ENCODE measurements at regions not wholly inside any gene's neighbourhood (a gene's known extent, or its start where the extent isn't known, plus 50 kb on each side); places are given as distances from the start of the nearest gene placed in this dataset.
A peak's percentile ranks its signal among the peaks of the same experiment; 100 is the strongest.

DNA sequence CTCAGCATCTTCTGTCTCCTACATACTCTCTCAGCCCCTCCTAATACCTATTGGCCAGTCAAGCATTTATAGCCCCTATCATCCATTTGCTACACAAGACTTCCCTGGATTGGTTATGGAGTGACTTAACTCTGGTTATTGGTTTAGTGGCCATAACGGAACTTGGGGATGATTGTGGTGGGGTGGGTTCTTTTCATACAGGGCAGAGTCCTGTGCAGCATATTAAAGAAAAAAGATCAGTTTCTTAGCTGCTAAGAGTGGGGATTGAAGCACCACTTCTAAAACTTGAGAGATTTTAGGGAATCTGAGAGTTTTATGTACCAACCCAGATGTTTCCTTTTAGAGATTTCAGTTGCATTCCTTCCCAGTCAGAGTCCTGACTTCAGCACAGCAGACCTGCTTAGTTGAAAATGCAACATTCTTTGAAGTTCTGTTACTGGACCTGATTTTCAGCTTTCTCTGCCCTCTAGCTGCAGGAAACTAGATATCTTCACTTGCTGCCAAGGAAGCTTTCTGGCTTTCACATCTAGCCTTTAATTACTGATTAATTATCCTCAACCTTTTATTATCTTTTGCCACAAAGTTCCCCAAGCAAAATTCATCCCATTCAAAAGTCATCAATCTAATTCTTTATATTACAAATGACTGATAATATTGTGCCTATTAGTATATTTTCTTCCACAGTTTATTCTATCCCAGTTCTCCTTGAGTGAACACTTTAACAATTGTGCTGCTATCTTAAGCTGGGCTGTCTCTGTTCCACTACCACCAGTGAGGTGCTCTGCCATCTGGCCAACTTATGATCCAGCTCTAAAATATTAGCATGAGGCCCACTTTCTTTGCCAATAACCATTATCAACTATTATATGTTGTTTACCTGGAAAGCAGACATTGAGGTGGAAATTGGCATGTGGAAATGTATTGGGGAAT lies 906.0 kb upstream of the ALCAM start:
- DNase-seq (ENCODE audit: low read depth, low spot score): peak; percentile 67

DNA sequence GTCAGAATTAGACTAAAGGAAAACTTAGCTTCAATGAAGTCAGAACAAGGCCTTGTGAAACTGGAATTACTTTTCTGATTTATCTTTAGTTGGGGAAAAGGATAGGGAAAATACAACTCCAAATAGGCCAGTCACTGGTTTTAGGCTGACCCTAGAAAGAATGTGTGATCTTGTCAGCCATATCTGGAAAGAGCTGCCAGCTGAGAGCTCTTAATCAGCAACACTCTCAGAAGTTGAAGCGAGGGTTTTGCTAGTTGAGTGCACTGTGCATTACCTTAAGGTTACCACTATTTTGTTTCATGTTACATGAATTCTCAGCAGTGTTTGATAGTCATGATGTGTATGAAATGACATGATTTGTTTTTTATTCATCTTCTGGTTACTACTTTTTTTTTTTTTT lies 905.3 kb upstream of the ALCAM start:
- DNase-seq (ENCODE audit: low read depth, low spot score): no peak

DNA sequence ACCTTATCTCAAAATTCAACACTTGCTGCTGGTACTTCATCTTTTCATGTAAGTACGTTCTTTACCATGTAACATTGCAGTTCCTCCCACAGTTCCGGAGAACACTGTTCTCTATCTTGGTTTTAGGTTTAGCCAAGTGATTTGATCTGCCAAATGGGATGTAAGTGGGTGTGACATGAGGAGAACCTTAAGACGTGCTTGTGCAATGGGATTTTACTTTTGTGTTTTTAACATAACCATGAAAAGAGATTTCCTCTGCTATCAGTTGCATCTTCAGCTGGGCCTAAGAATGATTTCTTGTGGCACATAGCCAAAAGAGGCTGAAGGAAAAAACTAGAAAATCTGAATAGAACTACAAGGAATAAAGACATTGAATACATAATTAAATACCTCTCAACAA lies 894.5 kb upstream of the ALCAM start:
- DNase-seq (ENCODE audit: low read depth, low spot score): no peak

DNA sequence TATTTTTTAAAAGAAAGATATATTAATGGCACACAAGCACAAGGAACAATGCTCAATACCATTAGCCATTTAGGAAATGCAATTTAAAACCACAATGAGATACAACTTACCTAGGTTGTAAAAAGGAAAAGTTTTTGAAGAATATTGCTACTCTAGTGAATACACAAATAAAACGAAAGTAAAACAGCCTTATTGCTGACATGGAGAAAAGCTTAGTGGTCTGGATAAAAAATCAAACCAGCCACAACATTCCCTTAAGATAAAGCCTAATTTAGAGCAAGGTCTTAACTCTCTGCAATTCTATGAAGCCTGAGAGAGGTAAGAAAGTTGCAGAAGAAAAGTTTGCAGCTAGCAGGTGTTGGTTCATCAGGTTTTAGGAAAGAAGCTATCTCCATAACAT lies 892.7 kb upstream of the ALCAM start:
- no peak for DNase-seq (ENCODE audit: low read depth, low spot score)

DNA sequence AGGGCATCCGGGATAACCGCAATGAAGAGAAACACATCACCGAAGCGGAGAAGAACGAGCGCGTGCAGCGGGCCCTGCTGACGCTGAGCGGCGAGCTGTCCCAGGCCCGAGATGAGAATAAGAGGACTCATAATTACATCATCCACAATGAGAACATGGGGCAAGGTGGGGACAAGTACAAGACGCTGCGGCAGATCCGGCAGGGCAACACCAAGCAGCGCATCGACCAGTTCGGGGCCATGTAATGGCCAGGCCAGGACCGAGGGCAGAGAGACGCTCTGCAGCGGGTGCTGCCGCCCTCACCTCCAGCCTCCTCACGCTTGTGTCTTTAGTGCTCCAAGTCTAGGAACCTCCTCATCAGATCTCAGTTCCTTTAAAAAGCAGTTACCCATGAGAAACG lies 863.7 kb upstream of the ALCAM start:
- DNase-seq (ENCODE audit: low read depth, low spot score): no peak

DNA sequence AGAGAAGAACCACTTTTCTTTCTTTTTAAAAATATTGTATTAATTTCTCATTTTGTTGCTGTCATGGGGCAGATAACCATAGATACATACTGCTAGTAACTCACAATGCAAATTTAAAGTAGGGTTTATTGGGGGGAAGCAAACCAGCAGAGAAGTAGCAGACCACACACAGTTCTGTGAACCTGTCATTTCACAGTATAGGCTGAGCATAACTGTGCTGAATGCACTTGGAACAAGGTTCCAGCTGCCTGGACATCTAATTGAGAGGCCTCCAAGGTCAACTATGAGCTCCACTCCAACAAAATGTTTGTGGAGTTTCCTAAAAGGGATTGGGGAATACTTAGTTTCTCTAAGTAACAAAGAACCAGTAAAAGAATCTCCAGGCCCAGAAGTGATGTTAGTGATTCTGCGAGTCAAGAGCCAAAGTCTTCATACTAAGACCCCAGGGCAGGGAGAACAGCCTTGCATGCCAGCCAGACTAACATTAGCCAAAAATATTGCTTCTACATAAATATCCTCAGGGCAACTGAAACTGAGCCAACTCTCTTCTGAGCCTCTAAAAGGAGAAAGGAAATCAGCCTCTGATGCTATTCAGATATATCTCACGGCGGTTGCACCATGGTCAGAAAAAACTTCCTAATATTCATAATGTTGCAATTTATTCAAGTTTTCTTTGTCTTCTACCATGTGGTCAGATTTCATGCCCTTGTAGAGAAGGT lies 856.4 kb upstream of the ALCAM start:
- no peak for DNase-seq (ENCODE audit: low read depth, low spot score)

DNA sequence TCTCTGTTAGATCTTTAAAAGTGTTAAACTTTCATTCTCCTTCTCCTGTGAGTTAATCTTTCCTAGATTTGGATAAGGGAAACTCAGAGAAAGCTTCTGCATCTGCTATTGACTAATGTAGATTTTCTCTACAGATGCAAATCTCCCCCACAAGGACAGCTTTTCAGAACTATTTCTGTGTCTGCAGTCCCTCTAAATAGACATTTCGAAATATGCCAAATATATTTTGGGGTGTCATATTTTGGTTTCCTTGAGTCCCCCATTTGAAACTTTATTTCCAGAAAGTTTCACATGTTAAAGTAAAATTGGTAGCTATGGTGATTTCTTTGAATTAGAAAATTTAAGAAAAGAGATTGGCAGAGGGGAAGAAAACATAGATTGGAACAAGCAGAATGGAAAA lies 852.3 kb upstream of the ALCAM start:
- no peak for DNase-seq (ENCODE audit: low read depth, low spot score)

DNA sequence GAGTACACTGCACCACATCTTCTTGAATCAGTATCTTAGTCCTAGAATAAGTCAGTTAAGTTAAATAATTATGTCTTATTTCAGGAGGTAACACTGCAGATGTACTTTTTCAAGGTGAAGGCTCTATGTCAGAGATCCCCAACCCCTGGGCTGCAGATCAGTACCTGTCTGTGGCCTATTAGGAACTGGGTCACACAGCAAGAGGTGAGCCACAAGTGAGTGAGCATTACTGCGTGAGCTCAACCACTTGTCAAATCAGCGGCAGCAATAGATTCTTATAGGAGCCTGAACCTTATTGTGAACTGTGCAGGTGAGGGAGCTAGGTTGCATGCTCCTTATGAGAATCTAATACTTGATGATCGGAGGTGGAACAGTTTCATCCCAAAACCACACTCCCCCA lies 851.9 kb upstream of the ALCAM start:
- no peak for DNase-seq (ENCODE audit: low read depth, low spot score)

DNA sequence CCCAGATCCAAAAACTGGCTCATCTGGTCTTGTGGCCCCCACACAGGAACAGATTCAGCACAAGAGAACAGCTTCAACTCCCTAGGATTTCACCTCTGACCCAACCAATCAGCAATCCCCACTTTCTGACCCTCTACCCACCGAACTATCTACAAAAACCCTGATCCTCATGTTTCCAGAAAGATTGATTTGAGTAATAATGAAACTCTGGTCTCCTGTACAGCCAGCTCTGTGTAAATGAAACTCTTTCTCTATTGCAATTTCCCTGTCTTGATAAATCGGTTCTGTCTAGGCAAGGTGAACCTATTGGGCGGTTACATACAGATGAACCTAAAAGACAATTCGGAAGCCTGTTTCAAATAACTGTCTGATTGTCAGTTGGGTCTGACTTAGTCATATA lies 847.6 kb upstream of the ALCAM start:
- no peak for DNase-seq (ENCODE audit: low read depth, low spot score)

DNA sequence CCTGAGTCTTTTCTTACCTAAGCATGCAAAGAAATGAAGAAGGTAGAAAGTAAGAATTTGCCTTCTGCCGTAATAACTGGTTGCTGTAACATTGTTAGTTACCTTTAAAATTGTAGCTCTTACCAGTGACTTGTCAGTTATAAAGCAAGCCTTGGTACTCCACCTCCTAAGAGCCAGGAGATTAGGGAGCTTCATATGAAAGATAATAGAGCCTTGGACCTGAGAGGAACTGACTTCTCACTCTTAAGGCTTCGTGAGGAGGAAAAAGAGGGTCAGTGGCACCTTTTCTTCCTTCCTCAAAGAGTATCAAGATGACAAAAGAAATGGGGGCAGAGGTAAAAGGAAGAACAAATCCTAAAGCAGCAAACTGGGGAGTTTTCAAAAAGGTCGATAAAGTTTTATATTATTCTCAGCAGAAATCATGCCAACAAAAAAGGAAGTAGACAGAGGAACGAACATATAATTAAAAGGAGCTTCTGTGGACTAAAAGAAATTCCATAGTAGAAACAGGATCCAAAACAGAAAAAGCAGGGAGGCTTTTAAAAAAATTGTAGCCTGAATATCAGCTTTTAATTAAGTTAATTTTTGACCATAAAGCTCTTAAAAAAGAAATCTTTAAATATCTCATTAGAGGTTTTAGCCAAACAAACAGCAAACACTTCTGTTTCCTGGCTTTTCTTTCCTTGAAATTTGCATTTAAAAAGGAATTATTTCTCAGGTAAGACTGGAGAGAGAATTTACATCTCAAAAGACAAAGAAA lies 847.1 kb upstream of the ALCAM start:
- peak; percentile 35 for DNase-seq (ENCODE audit: low read depth, low spot score)

DNA sequence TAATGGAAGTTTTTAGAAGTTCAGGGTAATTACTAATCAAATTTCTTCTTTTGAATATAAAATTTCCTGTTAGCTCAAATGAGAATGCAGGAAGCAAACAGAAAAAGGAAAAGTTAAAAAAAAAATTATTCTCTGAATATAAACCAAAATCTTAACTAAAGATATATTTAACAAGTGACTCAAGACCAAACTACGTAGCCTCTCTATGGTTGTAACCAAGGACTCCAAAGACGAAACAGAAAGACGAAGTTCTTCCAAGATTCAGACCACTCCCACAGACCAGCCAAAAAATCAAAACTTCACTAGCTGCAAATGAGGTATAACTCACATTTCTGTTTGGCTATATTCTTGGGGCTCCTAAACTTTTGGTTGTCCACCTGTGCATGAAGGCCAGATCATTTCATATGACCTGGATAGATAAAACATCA lies 846.5 kb upstream of the ALCAM start:
- DNase-seq (ENCODE audit: low read depth, low spot score): peak; percentile 40

DNA sequence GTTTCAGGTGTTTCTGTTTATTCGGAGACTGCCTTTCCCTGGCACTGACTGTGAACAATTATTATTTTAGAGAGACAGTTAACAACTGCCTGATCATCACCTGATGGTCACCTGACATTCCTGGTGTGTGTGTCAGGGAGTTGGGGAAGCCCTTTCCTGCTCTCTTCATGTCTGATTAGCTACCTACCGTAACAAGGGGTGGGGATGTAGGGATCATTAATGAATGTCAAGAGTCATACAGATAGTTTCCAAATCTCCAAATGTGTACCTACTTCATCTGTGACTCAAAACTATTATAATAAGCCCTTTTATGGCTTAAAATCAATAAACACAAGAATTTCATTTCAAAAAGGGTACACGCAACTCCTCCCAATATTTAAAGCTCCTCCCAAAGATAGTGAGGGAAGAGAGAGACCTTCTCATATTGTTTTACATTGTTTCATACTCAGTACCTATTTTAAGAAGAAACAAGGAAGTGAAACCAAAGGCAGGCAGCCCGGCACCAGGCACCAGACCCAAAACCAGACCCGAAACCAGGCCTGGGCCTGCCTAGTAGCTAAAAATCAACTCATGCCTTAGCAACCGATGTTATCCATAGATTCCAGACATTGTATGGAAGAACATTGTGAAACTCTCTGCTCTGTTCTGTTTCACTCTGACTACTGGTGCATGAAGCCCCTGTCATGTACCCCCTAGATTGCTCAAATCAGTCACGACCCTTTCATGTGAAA lies 844.9 kb upstream of the ALCAM start:
- DNase-seq (ENCODE audit: low read depth, low spot score): no peak

DNA sequence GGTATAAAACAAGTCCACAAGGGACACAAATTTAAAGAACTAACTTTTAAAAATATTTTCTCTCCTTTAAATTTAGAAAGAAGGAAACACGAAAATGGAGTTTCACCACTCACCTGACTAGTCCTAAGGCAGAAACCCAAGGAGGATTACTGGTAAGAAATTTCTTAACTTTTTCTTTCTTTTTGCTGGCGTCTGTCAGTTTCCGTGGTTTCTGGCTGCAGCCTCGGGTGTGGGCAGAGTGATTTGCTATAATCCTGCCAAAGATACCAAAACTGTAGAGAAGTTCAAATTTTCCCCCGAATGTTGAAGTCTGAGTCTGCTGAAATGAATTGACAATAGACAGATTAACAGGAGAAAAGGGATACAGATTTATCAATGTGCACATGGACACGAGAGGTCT lies 843.6 kb upstream of the ALCAM start:
- no peak for DNase-seq (ENCODE audit: low read depth, low spot score)

DNA sequence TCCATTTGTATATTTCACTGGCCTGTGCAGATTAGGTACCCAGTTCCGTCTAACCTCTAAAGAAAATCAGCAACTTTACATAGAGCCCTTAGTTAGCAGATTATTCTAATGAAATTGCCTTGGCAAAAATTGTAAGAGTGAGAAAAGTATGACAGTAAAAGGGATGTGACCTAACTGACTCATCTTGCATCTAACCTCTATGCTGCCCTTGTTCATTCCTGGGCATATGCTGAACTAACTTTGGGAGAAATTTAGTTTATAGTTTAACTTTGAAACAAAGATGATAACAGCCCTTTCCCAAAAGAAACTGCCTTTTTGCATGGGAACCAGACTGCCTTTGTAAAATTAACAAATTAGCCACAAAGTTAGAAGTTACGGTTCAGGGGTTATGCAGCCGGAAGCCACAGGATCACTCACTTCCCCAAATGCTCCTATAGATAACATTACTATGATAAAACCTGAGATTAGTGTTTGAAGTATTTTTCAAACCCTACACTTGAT lies 839.8 kb upstream of the ALCAM start:
- no peak for DNase-seq (ENCODE audit: low read depth, low spot score)

DNA sequence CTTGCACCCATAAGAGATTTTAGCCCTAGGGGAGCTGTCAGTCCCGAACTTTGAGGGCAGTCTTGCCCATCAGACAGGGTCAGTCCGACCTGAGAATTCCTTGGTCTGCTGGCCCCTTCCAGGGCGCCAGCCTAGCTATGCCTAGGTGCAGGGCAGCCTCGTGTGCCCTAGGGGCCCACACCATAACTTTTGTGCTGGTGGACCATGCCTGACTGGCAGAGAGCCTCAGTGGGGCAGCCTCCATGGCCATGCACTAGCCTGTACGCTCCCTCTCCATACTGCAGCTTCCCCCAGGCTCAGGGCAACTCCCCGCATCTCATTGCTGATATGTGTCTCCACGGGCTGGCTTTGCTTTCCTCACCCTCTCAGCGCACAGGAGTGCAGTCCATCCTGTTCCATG lies 835.8 kb upstream of the ALCAM start:
- no peak for DNase-seq (ENCODE audit: low read depth, low spot score)

DNA sequence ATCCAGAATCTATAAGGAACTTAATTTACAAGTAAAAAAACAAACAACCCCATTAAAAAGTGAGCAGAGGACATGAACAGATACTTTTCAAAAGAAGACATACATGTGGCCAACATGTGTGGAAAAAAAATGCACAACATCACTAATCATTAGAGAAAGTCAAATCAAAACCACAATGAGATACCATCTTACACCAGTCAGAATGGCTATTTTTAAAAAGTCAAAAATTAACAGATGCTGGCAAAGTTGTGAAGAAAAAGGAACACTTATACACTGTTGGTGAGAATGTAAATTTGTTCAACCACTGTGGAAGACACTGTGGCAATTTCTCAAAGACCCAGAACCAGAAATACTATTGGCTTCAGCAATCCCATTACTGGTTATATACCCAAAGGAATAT lies 830.0 kb upstream of the ALCAM start:
- no peak for DNase-seq (ENCODE audit: low read depth, low spot score)

DNA sequence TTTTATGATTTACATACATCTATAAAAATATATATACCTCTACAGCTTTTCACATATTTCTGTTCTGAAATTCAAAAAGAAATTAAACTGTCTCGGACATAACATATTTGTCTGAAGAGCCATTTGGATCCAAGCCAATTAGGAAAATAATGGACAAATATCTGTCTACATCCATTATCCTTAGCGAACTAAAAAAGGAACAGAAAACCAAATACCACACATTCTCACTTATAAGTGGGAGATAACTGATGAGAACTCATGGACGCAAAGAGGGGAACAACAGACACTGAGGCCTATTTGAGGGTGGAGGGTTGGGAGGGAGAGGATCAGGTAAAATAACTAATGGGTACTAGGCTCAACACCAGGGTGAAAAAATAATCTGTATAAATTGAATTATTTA lies 829.4 kb upstream of the ALCAM start:
- no peak for DNase-seq (ENCODE audit: low read depth, low spot score)

DNA sequence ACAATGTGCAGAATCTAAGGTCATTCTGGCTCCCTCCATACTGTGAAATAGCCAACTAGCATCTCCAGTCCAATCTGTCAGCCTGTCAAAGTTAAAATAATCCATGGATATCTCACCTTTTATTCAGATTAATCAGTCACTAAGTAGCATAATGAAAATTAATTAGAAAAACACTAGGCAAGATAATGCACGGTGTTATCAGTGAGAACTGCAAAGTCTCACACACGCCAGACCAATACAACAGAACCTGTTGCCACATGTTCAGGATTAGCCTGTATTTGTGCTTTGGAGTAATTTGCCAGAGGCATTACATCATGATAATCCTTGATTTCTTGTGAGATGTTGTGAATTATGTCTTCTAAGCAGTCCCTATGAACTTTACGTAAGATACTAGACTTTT lies 820.4 kb upstream of the ALCAM start:
- no peak for DNase-seq (ENCODE audit: low read depth, low spot score)

DNA sequence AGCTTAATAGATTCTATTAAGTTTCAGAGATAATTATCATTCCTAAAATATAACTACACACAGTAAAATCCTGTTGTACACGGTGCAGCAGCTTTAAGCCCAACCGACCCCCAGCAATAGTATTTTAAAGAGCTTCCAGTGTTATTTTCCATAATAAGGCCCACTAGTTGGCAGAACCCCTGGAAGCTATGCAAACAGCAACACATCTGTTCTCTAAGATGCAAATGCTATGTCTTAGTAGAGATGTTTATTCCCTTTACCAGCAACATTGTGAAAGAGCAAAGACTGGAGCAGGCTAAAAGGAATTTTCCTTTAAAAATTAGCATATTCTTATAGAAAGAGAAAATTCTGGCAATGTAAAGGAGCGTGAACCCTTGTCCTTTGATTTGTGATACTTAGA lies 819.7 kb upstream of the ALCAM start:
- peak; percentile 23 for DNase-seq (ENCODE audit: low read depth, low spot score)

DNA sequence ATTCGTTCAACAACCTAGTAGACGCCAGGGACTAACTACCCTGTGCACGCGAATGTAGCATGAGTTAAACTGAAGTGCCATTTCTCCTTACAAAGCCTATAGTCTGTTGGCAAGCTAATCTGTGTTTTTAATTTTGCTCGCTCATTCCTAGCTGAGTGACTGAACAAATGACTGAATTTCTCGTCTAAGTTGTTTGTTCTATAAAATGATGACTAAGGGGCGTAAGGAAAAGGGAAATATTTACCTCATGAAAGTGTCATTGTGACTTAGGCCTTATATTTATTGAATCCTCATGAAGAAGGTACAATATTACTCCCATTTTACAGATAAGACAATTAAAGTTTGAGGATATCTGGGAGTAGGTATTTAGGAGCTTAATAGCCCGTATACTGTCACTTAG lies 818.3 kb upstream of the ALCAM start:
- DNase-seq (ENCODE audit: low read depth, low spot score): no peak

DNA sequence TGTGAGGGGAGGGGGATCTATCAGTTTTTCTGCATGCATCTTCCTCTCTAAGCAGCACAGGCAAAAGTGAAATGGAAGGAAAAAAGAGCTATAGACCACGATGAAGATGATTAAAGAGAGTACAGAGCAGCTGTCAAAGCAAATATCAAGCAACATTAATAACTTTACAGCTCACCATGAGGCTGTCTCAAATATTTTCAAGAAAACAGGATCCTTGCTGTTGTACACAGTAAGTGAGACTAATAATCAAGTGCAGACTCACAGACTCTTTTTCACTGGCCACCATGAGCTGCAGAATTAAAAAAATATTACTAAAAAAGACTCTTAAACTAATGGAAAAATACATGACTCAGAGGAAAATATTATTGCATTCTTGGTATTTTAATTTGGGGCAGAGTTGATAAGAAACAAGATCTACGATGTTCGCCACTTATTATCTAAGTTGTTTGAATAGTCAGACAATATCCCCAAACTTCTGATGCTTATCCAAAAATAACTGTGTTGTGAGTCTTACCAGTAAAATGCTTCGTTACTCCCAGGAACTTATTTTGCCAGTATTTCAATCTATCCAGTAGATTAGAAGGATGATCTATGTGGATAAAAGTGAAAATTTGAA lies 817.5 kb upstream of the ALCAM start:
- DNase-seq (ENCODE audit: low read depth, low spot score): no peak
